ENCODE measurements at regions not wholly inside any gene's neighbourhood (a gene's known extent, or its start where the extent isn't known, plus 50 kb on each side); places are given as distances from the start of the nearest gene placed in this dataset.

DNA sequence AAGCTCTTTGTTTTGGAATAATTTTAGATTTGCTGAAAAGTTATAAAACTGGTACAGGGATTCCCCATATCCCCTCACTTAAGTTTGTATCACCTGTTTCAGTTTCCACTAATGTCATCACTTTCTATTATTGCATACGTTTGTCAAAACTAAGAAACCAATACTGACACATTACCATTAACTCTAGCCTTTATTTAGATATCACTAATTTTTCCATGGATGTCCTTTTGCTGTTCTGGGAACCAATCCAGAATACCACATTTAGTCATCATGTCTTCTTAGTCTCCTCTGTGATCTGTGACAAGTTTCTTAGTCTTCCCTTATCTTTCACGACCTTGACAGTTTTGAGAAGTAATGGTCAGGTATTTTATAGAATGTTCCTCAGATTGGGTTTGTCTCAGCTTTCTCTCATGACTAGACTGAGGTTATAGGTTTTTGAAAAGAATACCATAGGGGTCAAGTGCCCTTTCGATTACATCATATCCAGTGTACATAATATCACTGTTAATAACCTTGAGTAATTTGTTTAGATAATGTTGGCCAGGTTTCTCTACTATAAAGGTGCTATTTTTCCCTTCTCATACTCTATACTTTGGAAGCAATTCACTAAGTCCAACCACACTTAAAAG lies 51.9 kb upstream of the NMUR2 start:
- WGBS, 2 donors = 39 to 48% methylated on average over 3 of the region's 3 CpGs
- no peaks in the 10 kb centered on the region for H3K4me1 ChIP-seq
- H3K27ac ChIP-seq = no peak overlapping the region
- H3K36me3 ChIP-seq = no peaks in the 10 kb centered on the region
- FAIRE-seq = no peak
- no peak overlapping the region for H3K4me3 ChIP-seq
- TF ChIP-seq, protein P1, sequence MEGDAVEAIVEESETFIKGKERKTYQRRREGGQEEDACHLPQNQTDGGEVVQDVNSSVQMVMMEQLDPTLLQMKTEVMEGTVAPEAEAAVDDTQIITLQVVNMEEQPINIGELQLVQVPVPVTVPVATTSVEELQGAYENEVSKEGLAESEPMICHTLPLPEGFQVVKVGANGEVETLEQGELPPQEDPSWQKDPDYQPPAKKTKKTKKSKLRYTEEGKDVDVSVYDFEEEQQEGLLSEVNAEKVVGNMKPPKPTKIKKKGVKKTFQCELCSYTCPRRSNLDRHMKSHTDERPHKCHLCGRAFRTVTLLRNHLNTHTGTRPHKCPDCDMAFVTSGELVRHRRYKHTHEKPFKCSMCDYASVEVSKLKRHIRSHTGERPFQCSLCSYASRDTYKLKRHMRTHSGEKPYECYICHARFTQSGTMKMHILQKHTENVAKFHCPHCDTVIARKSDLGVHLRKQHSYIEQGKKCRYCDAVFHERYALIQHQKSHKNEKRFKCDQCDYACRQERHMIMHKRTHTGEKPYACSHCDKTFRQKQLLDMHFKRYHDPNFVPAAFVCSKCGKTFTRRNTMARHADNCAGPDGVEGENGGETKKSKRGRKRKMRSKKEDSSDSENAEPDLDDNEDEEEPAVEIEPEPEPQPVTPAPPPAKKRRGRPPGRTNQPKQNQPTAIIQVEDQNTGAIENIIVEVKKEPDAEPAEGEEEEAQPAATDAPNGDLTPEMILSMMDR (IDR thresholded peaks at IDR 0.05) = no peak
- ATAC-seq = no peak
- no peaks in the 10 kb centered on the region for H3K9me3 ChIP-seq
- intact Hi-C loops (cut with DNase I) = no loop called here
- peaks cover 0 to 11% (median 0%) of the 10 kb centered on the region in 4 donors for H3K27me3 ChIP-seq
- DNase-seq = no peak

DNA sequence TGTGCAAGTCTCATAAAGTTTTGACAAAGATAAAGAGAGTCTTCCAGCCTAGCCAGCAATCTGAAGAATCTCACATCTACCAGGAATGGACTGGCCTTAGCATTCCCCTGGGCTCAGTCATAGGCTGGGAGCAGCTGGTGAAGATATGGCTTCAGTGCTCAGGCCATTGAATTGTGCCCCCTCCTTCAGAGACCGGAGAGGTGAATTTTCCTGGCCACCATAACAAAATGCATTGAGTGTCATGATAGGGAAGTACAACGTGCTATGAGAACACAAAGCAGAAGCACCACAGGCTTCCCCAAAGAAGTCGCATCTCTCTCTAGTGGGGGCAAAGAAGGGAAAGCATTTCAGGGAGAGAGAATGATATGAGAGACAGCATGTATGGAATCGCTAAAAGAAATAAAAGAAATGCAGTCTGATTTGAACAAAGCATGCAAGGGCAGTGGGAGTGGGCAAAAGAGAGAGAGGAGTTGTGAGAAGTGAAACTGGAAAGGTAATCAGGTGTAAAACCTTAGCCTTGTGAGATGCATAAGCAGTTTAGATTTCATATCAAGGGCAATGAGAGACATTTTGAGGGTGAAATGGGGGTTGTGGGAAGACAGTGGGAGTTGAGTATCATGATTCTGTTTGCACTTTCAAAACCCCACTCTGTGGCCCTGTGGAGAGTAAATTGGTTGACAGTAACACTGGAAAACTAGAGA lies 57.1 kb upstream of the NMUR2 start:
- H3K4me3 ChIP-seq = no peak overlapping the region
- FAIRE-seq = no peak
- no peaks in the 10 kb centered on the region for H3K36me3 ChIP-seq
- H3K27me3 ChIP-seq = peaks cover 0 to 7% (median 0%) of the 10 kb centered on the region in 4 donors
- TF ChIP-seq, protein P1 (IDR thresholded peaks at IDR 0.05) = no peak
- H3K27ac ChIP-seq = no peak overlapping the region
- H3K9me3 ChIP-seq = no peaks in the 10 kb centered on the region
- no peak for DNase-seq
- H3K4me1 ChIP-seq = no peaks in the 10 kb centered on the region
- 29 to 47% methylated on average over 4 of the region's 4 CpGs for WGBS, 2 donors
- no peak for ATAC-seq
- intact Hi-C loops (cut with DNase I) = no loop called here

DNA sequence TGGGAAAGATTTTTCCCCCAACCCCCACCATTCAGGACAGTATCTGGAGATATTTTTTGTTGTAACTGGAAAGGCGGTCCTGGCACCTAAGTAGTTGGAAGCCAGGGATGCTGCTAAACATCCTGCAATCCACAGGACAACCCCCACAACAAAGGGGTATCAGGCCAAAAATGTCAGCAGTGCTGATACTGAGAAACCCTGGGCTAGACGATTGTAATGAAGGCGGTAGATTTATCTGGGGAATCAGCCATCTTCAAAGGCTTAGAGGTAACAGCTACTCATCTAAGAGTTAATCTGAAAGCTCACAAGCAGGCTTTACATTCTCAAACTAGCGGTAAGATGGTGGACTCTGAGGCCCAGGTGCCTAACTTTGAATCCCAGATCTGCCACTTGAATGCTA lies 59.0 kb upstream of the NMUR2 start:
- FAIRE-seq (no peak), DNase-seq (no peak), ATAC-seq (no peak)
- Histone ChIP-seq H3K27ac (no peak overlapping the region), H3K4me3 (no peak overlapping the region), H3K4me1 (no peaks in the 10 kb centered on the region), H3K9me3 (no peaks in the 10 kb centered on the region), H3K27me3 (peaks cover 0 to 7% (median 0%) of the 10 kb centered on the region in 4 donors), H3K36me3 (no peaks in the 10 kb centered on the region)
- intact Hi-C loops (cut with DNase I) = no loop called here
- 58 to 64% methylated on average over 4 of the region's 4 CpGs for WGBS, 2 donors
- TF ChIP-seq, protein P1 (IDR thresholded peaks at IDR 0.05) = no peak

DNA sequence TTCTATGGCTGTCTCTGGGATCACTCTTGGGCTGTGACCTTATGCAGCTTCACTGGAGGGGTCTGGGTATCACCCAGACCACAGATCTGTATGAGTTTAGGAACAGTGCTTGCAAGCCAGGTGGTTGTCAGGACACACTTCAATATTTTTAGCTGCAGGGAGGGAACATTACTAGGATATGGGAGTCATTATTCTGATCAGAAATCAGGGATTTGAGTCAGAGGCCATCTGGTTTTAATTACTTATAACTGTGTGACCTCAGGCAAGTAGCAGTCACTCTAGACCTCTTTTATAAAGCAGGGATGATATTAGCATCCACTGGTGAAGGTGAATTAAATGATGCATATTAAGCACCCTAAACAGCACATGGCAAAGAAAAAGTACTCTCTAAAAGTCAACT lies 60.1 kb upstream of the NMUR2 start:
- Histone ChIP-seq H3K36me3 (no peaks in the 10 kb centered on the region), H3K27ac (no peak overlapping the region), H3K4me3 (no peak overlapping the region), H3K4me1 (no peaks in the 10 kb centered on the region), H3K9me3 (no peaks in the 10 kb centered on the region), H3K27me3 (peaks cover 0 to 6% (median 0%) of the 10 kb centered on the region in 4 donors)
- no peak for DNase-seq
- no peak for ATAC-seq
- FAIRE-seq = no peak
- TF ChIP-seq, protein P1 (IDR thresholded peaks at IDR 0.05) = no peak
- intact Hi-C loops (cut with DNase I) = no loop called here

DNA sequence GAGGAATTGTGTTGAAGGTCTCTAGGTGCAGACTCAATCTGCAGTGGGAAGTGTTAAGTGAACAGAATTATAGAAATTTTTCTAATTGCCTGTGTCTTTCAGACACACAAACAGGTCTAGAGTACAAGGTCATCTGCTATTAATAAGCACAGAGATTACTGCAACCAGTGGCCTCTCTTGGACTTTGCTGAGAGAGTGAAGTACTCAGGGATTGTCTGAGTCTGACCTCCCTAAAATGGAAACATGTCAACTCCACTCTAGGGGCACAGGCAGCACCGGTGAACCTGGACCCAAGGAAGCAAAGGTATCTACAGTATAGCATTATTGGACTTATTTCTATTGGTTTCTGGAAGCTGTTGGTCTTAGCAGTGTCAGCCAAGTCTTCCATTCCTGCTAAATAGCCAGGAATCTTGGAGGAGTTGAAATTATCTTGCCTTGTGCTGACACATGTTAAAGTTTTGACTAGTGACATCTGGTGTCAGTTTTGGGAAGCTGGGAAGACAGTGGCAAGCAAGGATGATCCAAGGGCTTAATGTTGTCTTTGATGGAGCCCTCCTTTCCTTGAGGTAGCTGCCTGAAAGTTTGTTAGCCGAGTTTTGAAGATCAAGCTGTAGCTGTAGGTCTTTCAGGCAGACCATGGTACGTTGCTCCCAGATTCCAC lies 61.1 kb upstream of the NMUR2 start:
- TF ChIP-seq, protein P1 (IDR thresholded peaks at IDR 0.05) = no peak
- Histone ChIP-seq H3K27me3 (no peaks in the 10 kb centered on the region), H3K27ac (no peak overlapping the region), H3K4me3 (no peak overlapping the region), H3K4me1 (no peaks in the 10 kb centered on the region), H3K9me3 (no peaks in the 10 kb centered on the region), H3K36me3 (no peaks in the 10 kb centered on the region)
- FAIRE-seq (no peak), ATAC-seq (no peak), DNase-seq (no peak)
- WGBS, 2 donors = 48 to 62% methylated on average over 3 of the region's 3 CpGs
- intact Hi-C loops (cut with DNase I) = no loop called here

Measured in pancreas (tissue), 10 donors.